Renal cortical epithelial cell (primary cell): ENCODE measurements at regions not wholly inside any gene's neighbourhood (a gene's known extent, or its start where the extent isn't known, plus 50 kb on each side); places are given as distances from the start of the nearest gene placed in this dataset.
"Not testable (repeated sequence)": the region's sequence is repeated elsewhere in the genome, so short reads cannot be mapped to it uniquely, and the experiment has no call there.

ENCODE experiments used
- DNase-seq: peaks from one replicate; pipeline ENCODE4 v3.0.0-alpha.2; 2011; ENCODE audit warnings: low read depth

DNA sequence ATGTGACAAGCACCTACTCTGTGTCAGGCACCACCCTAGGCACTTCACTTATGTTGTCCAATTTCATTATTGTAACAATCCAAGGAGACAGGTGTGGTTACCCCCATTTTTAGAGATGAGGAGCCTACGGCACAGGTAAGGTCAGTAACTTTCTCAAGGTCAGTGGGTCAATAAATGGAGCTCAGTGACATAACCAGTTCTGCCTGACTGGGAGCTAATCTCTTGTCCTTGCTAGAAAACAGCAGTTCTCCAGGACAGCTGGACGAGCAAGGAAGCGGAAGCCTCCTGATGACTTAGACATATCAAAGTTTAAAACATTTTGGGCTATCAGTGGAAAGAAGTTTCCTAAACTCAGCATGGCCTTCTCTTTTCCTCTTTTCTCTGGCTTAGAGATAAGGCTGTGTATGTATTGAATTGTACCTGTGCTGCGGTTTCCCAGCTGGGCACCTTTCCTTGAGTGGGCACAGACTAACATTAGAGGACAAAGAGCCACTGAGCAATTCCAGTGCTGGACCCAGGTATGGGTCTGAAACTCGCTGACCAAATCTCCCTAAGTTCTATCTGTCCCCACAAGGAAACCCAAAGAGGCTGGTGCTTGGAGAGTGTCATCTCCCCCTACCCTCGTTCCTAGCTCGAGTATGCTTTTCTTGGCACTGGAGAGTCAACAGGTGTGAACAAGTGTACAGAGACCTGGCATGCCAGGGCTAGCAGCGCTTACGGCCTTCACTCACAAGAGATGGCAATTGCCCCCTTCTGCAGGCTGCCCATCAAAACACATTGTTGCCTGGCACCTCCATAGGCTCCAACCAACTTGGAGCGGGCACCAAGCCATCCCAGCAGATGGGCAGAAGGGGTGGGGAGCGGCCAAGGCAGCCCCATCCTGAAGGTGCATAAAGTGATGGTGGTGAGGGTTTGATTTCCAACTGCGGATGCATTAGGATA, 456.1 kb upstream of the PROX1 start:
- DNase-seq, result no peak

DNA sequence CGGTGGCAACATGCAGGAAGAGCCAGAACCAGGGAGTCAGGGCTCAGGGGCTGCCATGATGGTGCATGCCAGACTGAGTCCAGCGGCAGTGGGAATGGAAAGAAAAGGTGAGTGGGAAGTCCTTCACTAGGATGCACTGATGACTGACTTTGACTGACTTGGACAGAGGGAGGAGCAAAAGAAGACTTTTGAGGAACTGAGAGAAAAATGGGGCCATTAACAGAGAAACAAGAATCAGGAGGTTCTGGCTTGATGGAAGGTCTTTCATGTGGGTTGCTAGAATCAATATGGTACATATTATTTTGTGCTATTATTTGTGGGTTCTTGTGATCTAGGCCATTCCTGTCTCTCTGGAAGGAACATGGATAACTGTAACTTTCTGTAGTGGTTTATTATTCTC, 454.6 kb upstream of the PROX1 start:
- no peak for DNase-seq

DNA sequence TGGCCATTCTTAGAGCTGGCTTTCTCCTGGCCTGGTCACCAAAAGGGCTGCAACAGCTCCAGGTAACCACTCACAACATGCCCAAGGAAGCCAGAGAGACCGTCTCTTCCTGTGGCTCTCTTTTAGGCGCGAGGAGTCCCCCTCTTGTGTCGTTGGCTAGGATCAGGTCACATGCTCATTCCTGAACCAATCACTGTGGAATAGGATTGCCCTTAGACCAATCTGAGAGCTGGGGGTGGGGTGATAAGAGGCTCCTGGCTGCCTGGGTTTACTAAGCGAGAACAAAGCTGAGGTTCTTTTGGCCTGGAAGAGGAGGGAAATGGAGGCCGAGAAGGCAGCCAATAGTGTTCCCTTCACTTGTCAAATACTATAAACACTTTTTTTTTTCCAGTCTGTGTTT, 452.1 kb upstream of the PROX1 start:
- DNase-seq, result no peak

DNA sequence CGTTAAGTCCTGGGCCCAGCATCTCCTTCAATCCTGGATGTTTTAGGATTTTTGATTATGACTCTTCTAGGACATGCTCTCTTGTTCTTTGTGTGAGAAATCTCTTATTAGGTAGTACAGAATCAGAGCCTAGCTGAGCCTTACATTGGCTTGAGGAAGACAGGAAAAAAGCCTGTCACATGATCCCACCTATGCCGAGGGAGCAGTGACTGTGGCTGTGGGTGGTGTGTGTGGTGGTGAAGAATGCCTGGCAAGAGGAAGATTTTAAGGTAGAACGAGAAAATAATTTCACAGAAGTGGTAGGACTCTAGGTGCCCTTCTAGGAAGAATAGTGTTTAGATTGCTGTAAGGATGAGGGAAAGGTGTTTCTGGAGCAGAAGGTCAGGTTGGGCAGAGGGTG, 449.5 kb upstream of the PROX1 start:
- DNase-seq, result no peak

DNA sequence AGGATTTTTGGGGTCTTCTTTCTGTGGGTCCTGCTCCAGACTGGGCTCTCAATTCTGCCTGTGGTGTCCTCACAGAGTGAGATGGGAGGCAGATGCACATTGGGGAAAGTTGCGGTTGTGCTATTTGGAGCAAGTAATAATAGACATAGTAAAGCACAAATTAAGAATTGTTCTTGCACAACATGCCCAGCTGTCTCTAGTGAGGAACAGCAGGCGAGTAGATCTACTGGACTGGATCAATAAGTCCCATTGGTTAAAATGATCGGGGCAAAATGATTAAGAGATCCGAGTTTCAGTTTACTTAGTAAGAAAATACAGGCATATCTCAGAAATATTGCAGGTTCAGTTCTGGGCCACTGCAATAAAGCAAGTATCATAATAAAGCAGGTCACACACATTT, 448.3 kb upstream of the PROX1 start:
- DNase-seq, result no peak

DNA sequence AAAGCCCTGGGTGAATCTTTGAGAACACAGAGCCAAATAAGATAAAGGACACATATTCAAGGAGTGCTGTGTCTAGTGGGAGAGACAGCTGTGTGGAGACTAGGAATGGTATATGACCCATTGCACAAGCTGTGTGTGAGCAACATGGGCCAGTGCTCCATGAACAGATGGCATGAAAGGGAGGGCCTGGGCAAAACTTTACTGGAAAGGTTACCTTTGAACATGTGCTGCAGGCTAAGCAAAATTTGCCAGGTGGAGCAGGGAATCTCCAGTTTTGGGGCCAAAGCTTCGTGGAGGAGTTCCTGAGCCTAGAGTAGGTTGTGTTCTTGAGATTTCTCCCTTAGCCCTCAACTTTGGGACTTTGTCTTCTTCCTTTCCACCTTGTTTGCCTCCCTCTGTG, 446.1 kb upstream of the PROX1 start:
- no peak for DNase-seq

DNA sequence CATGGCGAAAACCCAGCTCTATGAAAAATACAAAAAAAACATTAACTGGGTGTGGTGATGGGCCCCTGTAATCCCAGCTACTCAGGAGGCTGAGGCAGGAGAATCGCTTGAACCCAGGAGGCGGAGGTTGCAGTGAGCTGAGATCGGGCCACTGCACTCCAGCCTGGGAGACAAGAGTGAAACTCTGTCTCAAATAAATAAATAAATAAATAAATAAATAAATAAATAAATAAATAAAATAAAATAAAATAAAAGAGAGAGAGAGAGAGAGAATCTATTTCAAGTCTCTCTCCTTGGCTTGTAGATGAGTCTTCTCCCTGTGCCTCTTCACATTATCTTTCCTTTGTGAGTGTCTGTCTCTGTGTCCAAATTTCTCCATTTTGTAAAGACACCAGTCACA, 442.6 kb upstream of the PROX1 start:
- DNase-seq, result not testable (repeated sequence)

DNA sequence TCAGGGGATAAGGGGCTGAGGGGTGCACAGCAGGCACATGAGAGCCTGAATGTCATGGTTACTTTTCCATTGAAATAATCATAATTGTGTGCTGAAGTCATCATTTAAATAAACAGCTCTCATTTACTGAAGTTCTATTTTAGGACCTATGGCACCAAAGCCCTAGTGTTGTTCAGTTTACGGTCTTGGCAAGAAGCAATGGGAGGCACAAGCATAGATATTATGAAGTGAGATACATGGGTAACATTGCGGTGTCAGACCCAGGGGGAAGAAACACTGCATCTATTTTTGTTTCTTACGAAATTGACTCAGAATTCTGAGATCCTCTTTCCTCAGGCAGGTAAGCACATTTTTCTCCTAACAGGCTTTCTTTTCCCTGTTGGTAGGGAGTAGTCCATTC, 437.8 kb upstream of the PROX1 start:
- no peak for DNase-seq

DNA sequence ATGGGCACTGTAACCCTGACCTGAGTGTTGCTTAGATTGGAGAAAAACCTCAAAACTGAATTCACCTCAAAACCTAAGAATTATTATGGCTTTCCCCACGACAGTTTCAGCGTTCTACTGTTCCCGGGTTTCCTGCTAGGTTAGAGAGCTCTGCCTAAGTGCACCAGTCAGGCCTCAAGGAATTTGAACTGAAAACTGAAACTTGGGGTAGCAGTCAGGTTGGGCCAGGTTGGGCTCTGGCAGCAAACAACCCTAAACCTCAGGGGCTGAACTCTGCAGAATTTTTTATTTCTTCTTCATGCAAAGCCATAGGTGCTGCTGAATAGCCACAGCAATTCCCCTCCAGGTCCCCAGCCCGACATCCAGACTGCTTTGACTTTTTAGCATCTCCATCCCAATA, 437.0 kb upstream of the PROX1 start:
- no peak for DNase-seq

DNA sequence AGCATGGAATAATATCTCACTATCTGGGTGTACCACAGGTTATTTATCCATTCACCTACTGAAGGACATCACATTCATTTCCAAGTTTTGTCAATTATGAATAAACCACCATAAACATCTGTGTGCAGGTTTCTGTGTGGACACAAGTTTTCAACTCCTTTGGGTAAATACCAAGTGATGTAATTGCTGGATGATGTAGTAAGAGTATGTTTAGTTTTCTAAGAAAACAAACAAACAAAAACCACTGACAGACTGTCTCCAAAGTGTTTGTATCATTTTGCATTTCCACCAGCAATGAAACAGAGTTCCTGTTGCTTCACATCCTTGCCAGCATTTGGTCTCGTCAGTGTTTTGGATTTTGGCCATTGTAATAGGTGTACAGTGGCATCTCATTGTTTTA, 435.7 kb upstream of the PROX1 start:
- no peak for DNase-seq

DNA sequence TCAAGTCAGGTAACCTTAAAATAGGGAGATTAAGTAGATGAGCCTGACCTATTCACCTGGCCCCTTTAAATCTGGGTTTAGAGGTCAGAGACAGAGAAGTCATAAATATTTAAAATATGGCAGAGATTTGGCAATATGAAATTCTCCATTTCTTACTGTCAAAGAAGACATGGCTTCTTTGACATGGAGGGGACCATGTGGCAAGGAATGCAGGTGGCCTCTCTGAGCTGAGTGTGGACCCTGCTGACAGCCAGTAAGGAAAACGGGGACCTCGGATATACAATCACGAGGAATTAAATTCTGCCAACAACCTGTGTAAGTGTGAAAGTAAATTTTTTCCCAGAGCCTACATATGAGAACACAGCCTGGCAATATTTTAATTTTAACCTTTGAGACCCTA, 427.5 kb upstream of the PROX1 start:
- no peak for DNase-seq

DNA sequence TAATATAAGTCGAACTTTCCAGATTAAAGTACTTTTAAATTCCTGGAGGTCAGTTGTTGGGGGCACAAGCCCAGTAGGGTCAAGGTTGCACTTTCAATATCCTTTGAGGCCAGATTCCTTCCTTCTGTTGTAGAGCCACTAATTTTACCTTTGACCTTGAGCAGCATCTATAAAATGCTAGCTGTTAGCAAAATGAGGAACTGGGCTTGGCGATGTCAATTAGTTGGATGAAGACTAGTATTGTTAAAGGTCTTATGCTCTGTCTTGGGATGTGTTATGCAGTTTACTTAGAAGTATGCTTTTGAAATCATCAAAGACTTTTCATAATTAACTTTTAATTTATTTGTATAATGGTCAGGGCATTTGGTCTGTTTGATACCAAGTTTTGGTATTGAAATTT, 425.9 kb upstream of the PROX1 start:
- no peak for DNase-seq

DNA sequence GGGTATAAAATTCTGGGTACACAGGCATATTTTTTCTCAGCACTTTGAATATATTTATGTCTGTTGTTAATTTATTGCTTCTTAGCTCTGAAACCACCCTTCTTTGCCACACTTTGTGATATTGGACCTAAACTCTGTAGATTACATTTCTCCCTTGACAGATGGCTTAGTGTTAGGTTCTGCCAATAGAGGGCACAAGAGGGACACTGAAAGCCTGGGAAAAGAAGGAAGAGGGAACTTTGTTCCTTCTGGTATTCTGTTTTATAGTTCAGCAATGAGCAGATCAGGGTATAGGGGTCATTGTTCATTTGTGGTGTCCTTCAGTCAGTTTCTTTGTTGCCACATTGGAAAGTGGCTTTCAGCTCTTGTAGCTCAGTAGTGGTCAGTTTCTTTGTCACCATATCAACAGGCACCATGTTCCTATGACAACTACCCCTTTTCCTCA, 423.5 kb upstream of the PROX1 start:
- peak; percentile 4 for DNase-seq

DNA sequence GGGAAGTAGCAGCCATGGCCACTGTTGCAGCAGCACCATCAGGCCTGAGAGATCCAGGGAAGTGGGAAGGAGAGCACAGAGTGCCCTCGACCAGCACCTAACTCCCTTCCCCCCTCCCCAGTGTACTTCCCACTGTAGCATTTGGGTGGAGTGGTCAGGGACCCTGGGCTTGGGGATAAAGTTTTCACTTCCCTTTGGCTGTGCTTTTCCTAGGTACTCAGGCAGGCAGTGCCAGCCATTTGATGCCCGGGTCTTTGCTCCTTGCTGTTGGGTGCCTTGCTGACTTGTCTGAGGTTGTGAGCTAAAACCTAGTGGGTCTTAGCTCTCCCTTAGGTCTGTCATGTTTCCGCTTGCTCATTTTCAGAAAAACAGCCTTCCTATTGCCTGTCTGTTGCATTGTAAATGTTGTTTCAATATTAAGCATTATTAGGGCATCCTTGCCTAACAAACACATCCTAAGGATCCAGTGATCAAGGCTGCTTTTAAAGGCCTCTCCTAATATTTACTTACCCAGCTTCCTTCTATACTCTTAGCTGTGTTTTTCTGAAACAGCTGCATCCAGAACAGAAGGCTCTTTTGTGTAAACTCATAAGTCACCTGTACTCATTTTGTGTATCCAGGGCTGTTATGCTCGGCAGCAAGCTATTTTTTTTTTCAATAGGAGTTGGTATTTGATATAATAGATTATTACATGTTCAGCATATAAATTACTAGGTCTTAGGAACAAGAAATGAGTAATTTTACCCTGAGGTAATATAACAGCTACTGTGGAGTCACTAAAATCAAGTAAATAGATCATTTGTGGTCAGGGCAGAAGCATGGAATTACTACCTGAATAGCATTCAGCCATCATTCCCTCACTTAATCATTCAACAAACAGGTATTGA, 418.6 kb upstream of the PROX1 start:
- DNase-seq, result peak; percentile 29

DNA sequence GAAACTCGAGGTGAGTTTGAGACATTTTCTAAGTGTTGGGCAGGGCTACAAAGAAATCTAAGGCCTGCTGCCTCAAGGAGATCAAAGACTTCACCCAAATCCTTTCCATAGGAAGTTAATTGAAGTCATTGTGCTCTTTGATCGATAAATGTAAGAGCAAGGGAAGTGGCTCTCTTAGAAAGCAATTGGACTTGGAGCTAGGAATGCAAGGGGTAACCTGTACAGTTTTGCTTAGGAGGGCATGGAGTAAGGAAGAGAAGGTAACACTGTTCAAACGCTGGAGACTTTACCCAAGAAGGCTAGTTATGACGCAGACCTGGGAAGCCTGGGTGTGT, 418.0 kb upstream of the PROX1 start:
- DNase-seq, result no peak

DNA sequence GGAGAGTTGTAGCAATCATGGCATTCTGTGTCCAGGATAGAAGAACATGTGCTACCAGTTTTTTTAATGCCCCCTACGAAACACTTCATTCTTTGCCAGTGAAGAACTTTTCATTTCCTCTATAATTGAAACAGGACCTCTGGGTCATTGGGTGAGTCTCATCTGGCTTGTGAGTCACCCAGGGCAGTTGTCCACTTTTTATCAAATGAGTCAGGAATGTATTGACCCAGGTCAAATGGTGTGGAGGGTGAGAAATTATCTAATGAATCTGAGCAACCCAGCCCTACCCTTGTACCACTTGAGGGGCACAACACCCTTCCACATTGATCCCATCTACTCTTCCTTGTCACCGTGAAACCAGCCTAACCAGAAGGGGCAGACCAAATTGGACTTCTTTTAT, 417.3 kb upstream of the PROX1 start:
- peak; percentile 2 for DNase-seq

DNA sequence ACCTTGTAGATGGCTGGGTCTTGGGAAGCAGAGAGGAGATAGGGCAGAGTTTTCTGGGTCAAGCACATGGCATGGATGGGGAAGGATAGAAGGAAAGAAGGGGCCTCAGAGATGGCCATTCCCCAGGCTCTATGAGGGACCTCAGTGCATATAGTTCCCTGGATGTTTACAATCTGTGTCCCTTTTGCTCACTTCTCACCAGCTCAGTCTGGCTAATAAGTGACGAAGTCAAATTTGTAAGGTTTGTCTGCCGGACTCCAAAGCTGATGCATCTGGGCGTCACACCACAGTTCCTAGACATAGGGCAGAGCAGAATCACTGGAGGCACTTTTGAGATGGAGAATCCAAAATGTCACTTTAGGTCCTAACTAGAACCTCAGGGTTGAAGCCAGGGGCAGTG, 416.4 kb upstream of the PROX1 start:
- no peak for DNase-seq

DNA sequence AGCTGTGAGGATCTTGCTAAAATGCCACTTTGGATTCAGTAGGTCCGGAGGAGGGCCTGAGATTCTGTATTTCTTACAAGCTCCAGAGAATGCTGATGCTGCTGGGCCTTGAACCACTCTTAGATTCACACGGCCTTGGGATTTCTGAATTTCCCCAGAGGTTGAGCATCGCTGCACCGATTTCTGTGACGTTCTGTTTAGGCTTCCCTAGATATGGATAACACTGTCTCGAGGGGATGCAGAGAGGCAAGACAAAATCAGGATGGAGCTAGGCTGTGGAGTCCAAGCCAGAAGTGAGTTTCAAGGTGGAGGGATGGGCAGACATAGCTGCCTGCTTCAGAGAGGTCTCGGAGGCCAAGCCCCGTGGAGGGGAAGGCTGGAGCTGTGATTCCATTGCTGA, 415.9 kb upstream of the PROX1 start:
- DNase-seq, result no peak

DNA sequence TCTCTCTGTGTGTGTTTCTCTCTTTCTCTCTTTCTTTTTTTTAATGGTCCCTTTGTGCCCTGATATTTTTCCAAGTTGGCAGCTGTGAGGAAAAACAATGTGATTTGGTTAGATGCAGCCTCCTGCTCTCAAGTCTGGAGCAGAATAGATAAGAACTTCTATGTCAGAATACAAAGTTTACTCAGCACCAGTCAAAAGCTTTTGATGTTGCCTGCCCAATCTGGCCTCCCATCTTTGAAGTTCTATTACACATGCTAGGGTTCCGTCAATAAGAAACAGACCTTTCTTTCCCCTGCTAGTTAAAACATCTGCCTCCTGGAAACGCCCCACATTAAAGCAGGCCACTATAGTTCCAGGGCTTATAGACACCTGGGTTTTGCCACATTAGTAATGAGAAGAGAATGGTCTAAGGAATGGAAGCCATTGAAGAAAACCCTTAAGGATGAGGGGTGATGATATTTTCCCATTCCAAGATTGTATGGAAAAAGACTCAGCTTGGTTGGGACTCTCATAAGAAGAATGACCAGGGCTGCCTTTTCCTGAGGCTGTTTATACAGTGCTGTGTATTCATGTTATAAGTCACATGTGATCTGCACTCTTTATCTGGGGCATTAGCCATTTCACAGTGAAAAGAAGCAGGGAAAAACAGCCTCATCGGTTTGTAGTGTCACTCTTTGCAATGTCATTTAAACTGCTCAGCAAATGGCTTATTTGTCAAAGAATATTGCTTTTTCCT, 414.7 kb upstream of the PROX1 start:
- no peak for DNase-seq

DNA sequence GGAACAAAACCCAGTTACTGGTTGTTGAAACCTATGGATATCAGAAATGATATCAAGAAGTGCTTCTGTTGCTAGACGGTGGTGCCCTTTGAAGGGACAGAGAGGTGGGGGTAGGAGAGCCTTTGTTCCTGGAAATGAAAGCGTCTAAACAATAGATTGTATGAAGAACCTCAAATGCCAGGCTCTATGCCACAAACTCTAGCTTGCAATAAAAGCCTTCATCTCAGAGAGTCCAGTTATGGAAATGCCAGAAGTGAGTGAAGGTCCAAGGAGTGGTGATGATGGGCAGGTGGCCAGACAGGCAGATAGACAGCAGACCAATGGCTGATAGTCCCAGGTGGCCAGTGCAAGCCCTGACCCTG, 414.1 kb upstream of the PROX1 start:
- DNase-seq, result no peak

DNA sequence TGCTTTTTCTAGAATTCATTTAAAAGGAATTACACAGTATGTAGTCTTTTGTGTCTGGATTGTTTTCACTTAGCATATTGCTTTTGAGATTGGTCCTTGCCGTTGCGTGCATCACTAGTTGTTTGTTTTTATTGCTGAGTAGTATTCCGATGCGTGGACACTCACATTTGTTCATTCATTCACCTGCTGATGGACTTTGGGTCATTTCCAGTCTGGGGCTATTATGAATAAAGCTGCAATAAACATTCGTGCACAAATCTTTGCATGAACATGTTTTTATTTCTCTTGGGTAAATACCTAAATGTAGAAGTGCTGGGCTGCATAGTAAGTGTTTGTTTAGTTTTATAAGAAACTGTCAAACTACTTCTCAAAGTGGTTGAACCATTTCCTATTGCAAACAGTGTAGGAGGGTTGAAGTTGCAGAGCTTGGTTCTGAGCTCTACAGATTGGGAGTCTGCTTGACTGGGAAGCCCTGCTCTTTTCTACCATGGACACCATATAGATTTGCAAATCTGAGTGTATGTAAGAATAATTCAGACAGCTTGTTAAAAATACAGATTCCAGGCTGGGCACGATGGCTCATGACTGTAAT, 404.7 kb upstream of the PROX1 start:
- DNase-seq, result no peak

DNA sequence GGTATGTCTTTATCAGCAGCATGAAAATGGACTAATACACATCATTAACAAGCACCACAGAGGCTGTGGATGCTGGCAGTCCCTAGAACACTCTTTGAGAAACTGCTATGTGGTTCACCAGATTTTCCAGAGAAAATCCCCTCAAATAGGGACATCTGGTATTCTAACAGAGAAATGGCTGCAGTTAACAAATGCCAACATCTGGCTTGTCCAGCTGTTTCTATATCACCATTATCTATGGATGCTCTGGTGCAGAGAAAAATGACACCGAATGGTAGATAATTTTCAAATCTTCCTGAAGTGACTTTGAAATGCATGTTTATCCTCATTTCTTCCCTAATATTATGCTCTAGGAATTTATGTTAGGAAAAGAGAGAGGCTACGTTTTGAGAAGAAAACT, 403.5 kb upstream of the PROX1 start:
- DNase-seq, result no peak
